ENCODE measurements at regions not wholly inside any gene's neighbourhood (a gene's known extent, or its start where the extent isn't known, plus 50 kb on each side); places are given as distances from the start of the nearest gene placed in this dataset.

DNA sequence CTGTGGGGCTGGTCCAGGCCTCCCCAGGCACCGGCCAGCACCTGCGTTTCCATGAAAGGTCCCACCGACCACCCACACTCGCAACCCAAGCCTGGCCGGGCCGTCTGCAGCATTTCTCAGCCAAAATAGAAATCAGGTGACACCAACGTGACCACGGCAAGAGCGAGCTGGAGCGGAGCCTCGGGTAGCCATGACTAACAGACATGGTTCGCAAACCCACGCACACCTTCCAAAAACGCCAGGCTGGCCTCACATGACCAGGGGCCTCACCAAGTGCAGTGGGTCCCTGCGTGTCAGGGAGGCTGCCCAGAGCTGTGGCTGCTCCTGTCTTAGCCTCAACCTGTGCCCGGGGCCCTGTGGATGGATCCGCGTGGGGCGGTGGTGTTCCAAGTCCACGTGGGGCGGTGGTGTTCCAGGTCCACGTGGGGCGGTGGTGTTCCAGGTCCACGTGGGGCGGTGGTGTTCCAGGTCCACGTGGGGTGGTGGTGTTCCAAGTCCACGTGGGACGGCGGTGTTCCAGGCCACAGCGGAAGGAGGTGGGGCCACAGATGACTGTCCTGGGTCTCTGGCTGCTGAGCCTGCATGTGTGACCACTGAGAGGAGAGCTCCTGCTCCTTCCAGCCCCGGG is 64.4 kb upstream of the ADGRA1 start:
- TF ChIP-seq, protein P1, sequence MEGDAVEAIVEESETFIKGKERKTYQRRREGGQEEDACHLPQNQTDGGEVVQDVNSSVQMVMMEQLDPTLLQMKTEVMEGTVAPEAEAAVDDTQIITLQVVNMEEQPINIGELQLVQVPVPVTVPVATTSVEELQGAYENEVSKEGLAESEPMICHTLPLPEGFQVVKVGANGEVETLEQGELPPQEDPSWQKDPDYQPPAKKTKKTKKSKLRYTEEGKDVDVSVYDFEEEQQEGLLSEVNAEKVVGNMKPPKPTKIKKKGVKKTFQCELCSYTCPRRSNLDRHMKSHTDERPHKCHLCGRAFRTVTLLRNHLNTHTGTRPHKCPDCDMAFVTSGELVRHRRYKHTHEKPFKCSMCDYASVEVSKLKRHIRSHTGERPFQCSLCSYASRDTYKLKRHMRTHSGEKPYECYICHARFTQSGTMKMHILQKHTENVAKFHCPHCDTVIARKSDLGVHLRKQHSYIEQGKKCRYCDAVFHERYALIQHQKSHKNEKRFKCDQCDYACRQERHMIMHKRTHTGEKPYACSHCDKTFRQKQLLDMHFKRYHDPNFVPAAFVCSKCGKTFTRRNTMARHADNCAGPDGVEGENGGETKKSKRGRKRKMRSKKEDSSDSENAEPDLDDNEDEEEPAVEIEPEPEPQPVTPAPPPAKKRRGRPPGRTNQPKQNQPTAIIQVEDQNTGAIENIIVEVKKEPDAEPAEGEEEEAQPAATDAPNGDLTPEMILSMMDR (IDR thresholded peaks at IDR 0.05 in 8 of 11, conservative IDR thresholded peaks at IDR 0.05 in 3 of 11) = no peak
- TF ChIP-seq POLR2A (IDR thresholded peaks at IDR 0.05) = no peak
- TF ChIP-seq POLR2AphosphoS5 (IDR thresholded peaks at IDR 0.05) = no peak

Data from spleen (tissue), 7 donors.